Esophagus squamous epithelium (tissue), 5 donors: ENCODE measurements at regions not wholly inside any gene's neighbourhood (a gene's known extent, or its start where the extent isn't known, plus 50 kb on each side); places are given as distances from the start of the nearest gene placed in this dataset.

Experiments
- DNase-seq: peaks from one replicate; lab custom pipeline; 2025; lab: John Stamatoyannopoulos, UW
- H3K27ac ChIP-seq, 4 donors: fragments of 200-600 bp; sonication (generic); one replicate each; pipeline ENCODE4 v1.5.1; 2016 to 2019; ENCODE audit warnings: mild to moderate bottlenecking in 1 of 4
- H3K27me3 ChIP-seq, 4 donors: fragments of 200-600 bp; sonication (generic); 1 replicate in 3 of 4; 2 replicates in 1 of 4; pipeline versions ENCODE4 v1.5.1 to v1.6.0; 2017 to 2021; ENCODE audit warnings: antibody characterized with exemption in 1 of 4
- H3K36me3 ChIP-seq, 3 donors: fragments of 200-600 bp; sonication (generic); one replicate each; pipeline ENCODE4 v1.5.1; 2016 to 2019
- H3K4me1 ChIP-seq, 3 donors: fragments of 200-600 bp; sonication (generic); one replicate each; pipeline ENCODE4 v1.5.1; 2017 to 2019
- H3K4me3 ChIP-seq, 4 donors: fragments of 200-600 bp; sonication (generic); 1 replicate in 3 of 4; 2 replicates in 1 of 4; pipeline ENCODE4 v1.5.1; 2016 to 2019; ENCODE audit warnings: mild to moderate bottlenecking in 2 of 4, moderate library complexity in 1 of 4
- H3K9me3 ChIP-seq, 3 donors: fragments of 200-600 bp; sonication (generic); one replicate each; pipeline ENCODE4 v1.5.1; 2016 to 2019
- POLR2A ChIP-seq, 4 donors: fragments of 450-650 bp; IDR thresholded peaks; one replicate each; pipeline ENCODE4 v1.6.1; 2017; ENCODE audit warnings: antibody characterized with exemption in 4 of 4, mild to moderate bottlenecking in 4 of 4, moderate library complexity in 3 of 4
- WGBS, 2 donors: methylation state at CpG; one replicate each; pipeline ENCODE4 v1.1.5; 2018; 5-methylcytosine and 5-hydroxymethylcytosine counted together
- intact Hi-C: fragments of 100-400 bp; cut with DNase I; formaldehyde crosslinking; loops from one replicate; pipeline ENCODE4 v1.15.0; 2022
- TF ChIP-seq, protein P1 (sequence below), 6 experiments: fragments of 450-650 bp in 4 of 6; fragments of 200-600 bp in 2 of 6; sonication (generic) in 2 of 6; IDR thresholded peaks; one replicate each; pipeline ENCODE4 v1.5.1; 2016 to 2019; ENCODE audit warnings: antibody characterized with exemption in 6 of 6, mild to moderate bottlenecking in 4 of 6, moderate library complexity in 4 of 6
- donor health status: DM: yes; HTN: yes; CAD: no.

DNA sequence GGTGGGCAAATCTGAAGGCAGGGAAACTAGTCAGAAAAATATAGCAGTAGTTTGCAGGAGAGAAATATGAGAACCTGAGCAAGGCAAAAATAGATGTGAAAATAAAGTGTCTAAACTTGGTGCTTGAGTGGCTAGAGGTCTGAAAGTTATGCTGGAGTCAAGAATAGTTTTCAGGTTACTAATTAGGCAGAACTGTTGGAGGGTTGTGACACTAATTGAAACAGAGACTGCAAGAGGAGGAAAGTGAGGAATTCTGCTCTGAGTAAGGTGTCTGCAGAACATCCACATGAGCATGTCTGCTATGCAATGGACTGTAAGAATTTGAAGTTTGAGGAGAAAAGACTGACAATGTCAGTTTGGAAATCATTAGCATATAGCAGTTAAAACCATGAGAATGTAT lies 444.0 kb upstream of the LRRTM1 start:
- DNase-seq = no peak
- no peaks in the 10 kb centered on the region for H3K9me3 ChIP-seq
- no peak overlapping the region for H3K4me3 ChIP-seq
- intact Hi-C loops = no loop called here
- no peaks in the 10 kb centered on the region for H3K27me3 ChIP-seq
- no peak overlapping the region for H3K27ac ChIP-seq
- no peaks in the 10 kb centered on the region for H3K4me1 ChIP-seq
- TF ChIP-seq, protein P1, sequence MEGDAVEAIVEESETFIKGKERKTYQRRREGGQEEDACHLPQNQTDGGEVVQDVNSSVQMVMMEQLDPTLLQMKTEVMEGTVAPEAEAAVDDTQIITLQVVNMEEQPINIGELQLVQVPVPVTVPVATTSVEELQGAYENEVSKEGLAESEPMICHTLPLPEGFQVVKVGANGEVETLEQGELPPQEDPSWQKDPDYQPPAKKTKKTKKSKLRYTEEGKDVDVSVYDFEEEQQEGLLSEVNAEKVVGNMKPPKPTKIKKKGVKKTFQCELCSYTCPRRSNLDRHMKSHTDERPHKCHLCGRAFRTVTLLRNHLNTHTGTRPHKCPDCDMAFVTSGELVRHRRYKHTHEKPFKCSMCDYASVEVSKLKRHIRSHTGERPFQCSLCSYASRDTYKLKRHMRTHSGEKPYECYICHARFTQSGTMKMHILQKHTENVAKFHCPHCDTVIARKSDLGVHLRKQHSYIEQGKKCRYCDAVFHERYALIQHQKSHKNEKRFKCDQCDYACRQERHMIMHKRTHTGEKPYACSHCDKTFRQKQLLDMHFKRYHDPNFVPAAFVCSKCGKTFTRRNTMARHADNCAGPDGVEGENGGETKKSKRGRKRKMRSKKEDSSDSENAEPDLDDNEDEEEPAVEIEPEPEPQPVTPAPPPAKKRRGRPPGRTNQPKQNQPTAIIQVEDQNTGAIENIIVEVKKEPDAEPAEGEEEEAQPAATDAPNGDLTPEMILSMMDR (IDR thresholded peaks at IDR 0.05) = no peak
- TF ChIP-seq POLR2A (IDR thresholded peaks at IDR 0.05) = no peak
- no peaks in the 10 kb centered on the region for H3K36me3 ChIP-seq

DNA sequence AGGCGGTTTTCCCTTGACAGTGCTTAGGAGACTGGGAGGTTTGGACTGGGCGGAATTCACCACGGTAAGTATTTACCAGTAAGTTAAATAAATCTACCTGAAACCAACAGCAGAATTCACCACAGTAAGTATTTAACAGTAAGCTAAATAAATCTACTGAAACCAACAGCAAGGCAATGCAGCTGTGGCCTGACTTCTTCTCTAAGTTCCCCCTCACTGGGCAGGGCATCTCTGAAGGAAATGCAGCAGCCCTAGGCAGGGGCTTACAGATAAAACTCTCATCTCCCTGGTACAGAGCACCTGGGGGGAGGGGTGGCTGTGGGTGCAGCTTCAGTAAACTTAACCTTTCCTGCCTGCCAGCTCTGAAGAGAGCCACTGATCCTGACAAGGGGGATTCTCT lies 432.5 kb upstream of the LRRTM1 start:
- Histone ChIP-seq H3K27me3 (no peaks in the 10 kb centered on the region), H3K4me1 (no peaks in the 10 kb centered on the region), H3K4me3 (no peak overlapping the region), H3K9me3 (peaks cover 0 to 14% (median 0%) of the 10 kb centered on the region in 3 donors), H3K36me3 (no peaks in the 10 kb centered on the region), H3K27ac (no peak overlapping the region)
- TF ChIP-seq POLR2A (IDR thresholded peaks at IDR 0.05) = no peak
- TF ChIP-seq, protein P1 (IDR thresholded peaks at IDR 0.05) = no peak
- intact Hi-C loops = no loop called here
- WGBS, 2 donors = 40 to 92% methylated on average over 2 of the region's 3 CpGs
- no peak for DNase-seq

DNA sequence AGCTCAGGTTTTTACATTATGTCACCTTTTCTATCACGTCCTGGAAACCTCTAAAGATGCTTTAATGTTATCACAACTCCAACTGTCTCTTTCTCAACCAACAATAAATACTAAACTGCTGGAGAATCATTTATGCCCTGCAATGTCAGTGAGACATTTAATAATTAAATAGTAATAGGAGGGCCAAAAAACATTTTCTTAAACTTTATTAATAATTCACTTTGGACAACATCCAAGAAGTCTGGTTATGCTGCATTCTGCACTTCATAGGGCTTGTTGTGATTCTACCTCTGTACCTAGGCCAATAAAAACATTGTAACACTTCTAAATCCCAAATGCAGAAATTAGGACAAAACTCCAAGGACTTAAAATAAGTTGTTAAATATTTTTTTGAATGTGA lies 420.4 kb upstream of the LRRTM1 start:
- TF ChIP-seq, protein P1 (IDR thresholded peaks at IDR 0.05) = no peak
- TF ChIP-seq POLR2A (IDR thresholded peaks at IDR 0.05) = no peak
- DNase-seq = no peak
- 32 to 33% methylated on average over 1 of the region's 1 CpG for WGBS, 2 donors
- no peak overlapping the region for H3K27ac ChIP-seq
- peaks cover 0 to 4% (median 0%) of the 10 kb centered on the region in 3 donors for H3K9me3 ChIP-seq
- no peaks in the 10 kb centered on the region for H3K27me3 ChIP-seq
- H3K36me3 ChIP-seq = no peaks in the 10 kb centered on the region
- no peak overlapping the region for H3K4me3 ChIP-seq
- intact Hi-C loops = no loop called here
- no peaks in the 10 kb centered on the region for H3K4me1 ChIP-seq

DNA sequence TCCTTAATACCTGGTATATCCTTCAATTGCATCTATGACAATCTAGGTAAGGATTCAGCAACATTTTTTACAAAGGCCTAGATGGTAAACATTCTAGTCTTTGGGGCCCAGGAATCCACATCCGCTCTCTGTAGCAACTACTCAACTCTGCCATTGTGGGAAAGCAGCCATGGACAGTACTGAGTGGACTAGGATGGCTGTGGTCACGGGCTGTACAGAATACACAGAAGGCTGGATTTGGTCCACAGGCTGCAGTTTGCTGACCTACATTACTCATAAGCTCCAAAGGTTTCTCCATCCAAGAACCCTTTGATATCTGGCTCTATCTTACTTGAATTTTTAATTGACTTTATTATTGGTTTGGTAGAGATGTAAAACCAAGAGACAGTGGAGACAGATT lies 418.3 kb upstream of the LRRTM1 start:
- TF ChIP-seq, protein P1 (IDR thresholded peaks at IDR 0.05) = no peak
- no peak for TF ChIP-seq POLR2A (IDR thresholded peaks at IDR 0.05)
- Histone ChIP-seq H3K4me1 (no peaks in the 10 kb centered on the region), H3K4me3 (no peak overlapping the region), H3K9me3 (peaks cover 0 to 4% (median 0%) of the 10 kb centered on the region in 3 donors), H3K27ac (no peak overlapping the region), H3K36me3 (no peaks in the 10 kb centered on the region), H3K27me3 (no peaks in the 10 kb centered on the region)
- no peak for DNase-seq
- 65 to 79% methylated on average over 2 of the region's 2 CpGs for WGBS, 2 donors
- intact Hi-C loops = no loop called here

DNA sequence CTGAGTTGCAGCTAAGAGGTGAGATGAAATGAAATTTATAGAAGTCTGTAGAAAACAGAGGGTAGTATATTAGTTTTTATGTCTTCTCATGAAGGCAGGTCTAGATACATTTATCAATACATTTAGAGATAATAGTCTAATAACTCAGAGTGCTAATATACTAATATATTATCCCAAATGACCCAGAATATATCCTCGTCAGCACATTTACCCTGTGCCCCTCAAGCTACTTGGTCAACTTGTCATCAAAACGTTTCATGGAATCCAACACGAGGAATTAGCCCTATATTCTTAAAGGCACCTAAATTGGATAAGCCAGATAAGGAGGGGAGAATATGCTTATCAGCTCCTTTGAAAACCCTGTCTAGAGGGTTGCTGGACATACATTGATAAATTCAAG lies 415.1 kb upstream of the LRRTM1 start:
- no peak for DNase-seq
- Histone ChIP-seq H3K27ac (no peak overlapping the region), H3K4me3 (no peak overlapping the region), H3K27me3 (no peaks in the 10 kb centered on the region), H3K36me3 (no peaks in the 10 kb centered on the region), H3K4me1 (no peaks in the 10 kb centered on the region), H3K9me3 (peaks cover 0 to 3% (median 0%) of the 10 kb centered on the region in 3 donors)
- 67 to 85% methylated on average over 3 of the region's 3 CpGs for WGBS, 2 donors
- TF ChIP-seq, protein P1 (IDR thresholded peaks at IDR 0.05) = no peak
- intact Hi-C loops = no loop called here
